Tibial nerve (tissue), 4 donors: ENCODE measurements at regions not wholly inside any gene's neighbourhood (a gene's known extent, or its start where the extent isn't known, plus 50 kb on each side); places are given as distances from the start of the nearest gene placed in this dataset.

Experiments used
- DNase-seq, 2 donors: peaks; one replicate each; pipeline ENCODE4 v3.0.0-alpha.2; 2019; ENCODE audit warnings: low spot score in 2 of 2
- H3K27ac ChIP-seq, 4 donors: fragments of 200-600 bp; sonication (generic) in 3 of 4; one replicate each; pipeline ENCODE4 v1.5.1; 2017 to 2019; ENCODE audit warnings: mild to moderate bottlenecking in 1 of 4
- H3K27me3 ChIP-seq, 2 donors: fragments of 200-600 bp; sonication (generic) in 1 of 2; one replicate each; pipeline versions ENCODE4 v1.5.1 to v1.6.0; 2017 to 2019
- H3K36me3 ChIP-seq, 3 donors: fragments of 200-600 bp; sonication (generic); one replicate each; pipeline ENCODE4 v1.5.1; 2018 to 2019
- H3K4me1 ChIP-seq, 4 donors: fragments of 200-600 bp; sonication (generic) in 3 of 4; one replicate each; pipeline ENCODE4 v1.5.1; 2017 to 2019
- H3K4me3 ChIP-seq, 4 donors: fragments of 200-600 bp; sonication (generic) in 3 of 4; one replicate each; pipeline ENCODE4 v1.5.1; 2017 to 2019; ENCODE audit warnings: mild to moderate bottlenecking in 1 of 4, moderate library complexity in 1 of 4
- H3K9me3 ChIP-seq, 4 donors: fragments of 200-600 bp; sonication (generic) in 3 of 4; one replicate each; pipeline ENCODE4 v1.5.1; 2017 to 2019
- CTCF ChIP-seq, 5 experiments: fragments of 200-600 bp in 3 of 5; fragments of 450-650 bp in 2 of 5; sonication (generic) in 3 of 5; IDR thresholded peaks; one replicate each; pipeline ENCODE4 v1.5.1; 2016 to 2019; ENCODE audit warnings: antibody characterized with exemption in 5 of 5, mild to moderate bottlenecking in 3 of 5, moderate library complexity in 2 of 5
- EP300 ChIP-seq, 2 donors: sonication (generic); formaldehyde crosslinking; IDR thresholded peaks; one replicate each; pipeline ENCODE4 v1.6.1; 2017; ENCODE audit warnings: antibody characterized with exemption in 2 of 2, mild to moderate bottlenecking in 1 of 2
- POLR2A ChIP-seq, 2 donors: fragments of 450-650 bp; IDR thresholded peaks; one replicate each; pipeline ENCODE4 v1.6.1; 2017; ENCODE audit warnings: antibody characterized with exemption in 2 of 2, mild to moderate bottlenecking in 2 of 2, moderate library complexity in 2 of 2
- WGBS, 2 donors: methylation state at CpG; one replicate each; pipeline ENCODE4 v1.1.5; 2018; 5-methylcytosine and 5-hydroxymethylcytosine counted together

DNA sequence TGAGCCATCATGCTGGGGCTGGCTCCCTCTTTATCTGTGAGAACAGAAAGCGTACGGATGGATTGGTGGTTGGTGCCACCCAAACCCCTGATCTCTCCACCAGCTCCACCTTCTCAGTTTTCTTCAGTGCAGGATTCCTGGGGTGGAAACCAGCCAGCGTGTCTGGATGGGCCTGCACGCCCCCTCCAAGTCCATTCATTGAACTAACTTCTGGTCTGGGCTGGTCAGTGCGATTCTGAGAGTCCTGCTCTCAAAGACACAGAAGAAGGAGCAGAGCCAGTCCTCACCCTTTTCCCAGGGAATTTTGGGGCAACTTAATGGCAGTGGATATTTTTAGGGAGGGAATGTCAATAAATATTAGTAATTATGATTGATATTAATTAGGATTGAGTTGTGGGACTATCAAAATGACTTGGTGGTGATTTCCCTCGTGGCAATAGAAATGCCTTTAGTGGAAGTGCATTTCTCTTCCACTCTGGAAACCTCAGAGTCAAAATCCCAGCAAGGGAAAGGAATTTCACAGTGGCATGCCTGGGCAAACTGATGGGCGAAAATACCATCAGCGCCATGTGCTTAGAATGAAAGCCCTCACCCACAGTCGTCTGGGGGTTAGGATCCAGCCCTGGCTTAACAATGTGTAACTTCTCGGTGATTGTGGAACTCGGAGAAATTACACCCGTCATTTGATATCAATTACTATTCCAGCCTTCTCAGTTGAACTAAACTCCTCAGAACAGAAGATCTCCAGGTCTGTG, 69.3 kb upstream of the EEPD1 start:
- H3K9me3 ChIP-seq, result no peaks in the 10 kb centered on the region
- no peak overlapping the region for H3K4me3 ChIP-seq
- H3K27ac ChIP-seq, result no peak overlapping the region
- 80 to 85% methylated on average over 12 of the region's 12 CpGs for WGBS, 2 donors
- no peak for DNase-seq
- H3K4me1 ChIP-seq, result peaks cover 0 to 6% (median 0%) of the 10 kb centered on the region in 4 donors
- TF ChIP-seq POLR2A (IDR thresholded peaks at IDR 0.05) (no peak), CTCF (IDR thresholded peaks at IDR 0.05) (no peak), EP300 (IDR thresholded peaks at IDR 0.05) (no peak)
- no peaks in the 10 kb centered on the region for H3K36me3 ChIP-seq
- no peaks in the 10 kb centered on the region for H3K27me3 ChIP-seq

- 81 to 82% methylated on average over 23 to 26 of the region's 26 CpGs for WGBS, 2 donors
- Histone ChIP-seq H3K36me3 (no peaks in the 10 kb centered on the region), H3K27ac (no peak overlapping the region), H3K4me1 (peaks cover 0 to 6% (median 0%) of the 10 kb centered on the region in 4 donors), H3K9me3 (no peaks in the 10 kb centered on the region), H3K4me3 (no peak overlapping the region), H3K27me3 (no peaks in the 10 kb centered on the region)
- no peak for DNase-seq
- TF ChIP-seq EP300 (IDR thresholded peaks at IDR 0.05) (no peak), CTCF (IDR thresholded peaks at IDR 0.05) (no peak), POLR2A (IDR thresholded peaks at IDR 0.05) (no peak)
Observed at GRCh38 chr7:36084485-36085091, 68.5 kb upstream of the EEPD1 start.

DNA sequence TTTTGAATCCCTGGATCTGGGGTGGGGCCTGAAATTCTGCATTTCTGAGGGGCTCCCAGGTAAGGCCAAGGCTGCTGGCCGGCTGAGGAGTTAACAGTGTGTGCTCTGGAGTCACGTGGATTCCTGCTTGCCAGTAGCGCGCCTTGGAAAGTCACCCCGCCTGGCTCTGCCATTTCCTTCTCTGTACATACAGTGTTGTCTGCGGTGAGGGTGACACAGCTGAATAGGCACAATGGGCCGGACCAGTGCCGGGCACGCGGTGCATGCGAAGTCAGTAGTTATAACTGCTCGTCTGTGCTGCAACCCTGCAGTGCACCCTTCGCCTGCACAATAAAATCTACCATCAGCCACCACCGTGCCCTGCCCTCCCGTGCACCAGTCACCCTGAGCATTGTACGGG, 68.0 kb upstream of the EEPD1 start:
- no peaks in the 10 kb centered on the region for H3K27me3 ChIP-seq
- no peaks in the 10 kb centered on the region for H3K9me3 ChIP-seq
- H3K4me3 ChIP-seq, result no peak overlapping the region
- H3K27ac ChIP-seq, result no peak overlapping the region
- no peaks in the 10 kb centered on the region for H3K36me3 ChIP-seq
- no peak for TF ChIP-seq POLR2A (IDR thresholded peaks at IDR 0.05)
- TF ChIP-seq EP300 (IDR thresholded peaks at IDR 0.05), result no peak
- no peak for TF ChIP-seq CTCF (IDR thresholded peaks at IDR 0.05)
- WGBS, 2 donors, result 89 to 91% methylated on average over 16 of the region's 16 CpGs
- no peak for DNase-seq
- peaks cover 0 to 6% (median 0%) of the 10 kb centered on the region in 4 donors for H3K4me1 ChIP-seq

GRCh38 chr7:36086571-36086970, 66.5 kb upstream of the EEPD1 start:
- H3K9me3 ChIP-seq, result no peaks in the 10 kb centered on the region
- H3K27ac ChIP-seq, result no peak overlapping the region
- DNase-seq, result no peak
- no peaks in the 10 kb centered on the region for H3K27me3 ChIP-seq
- no peak overlapping the region for H3K4me3 ChIP-seq
- TF ChIP-seq EP300 (IDR thresholded peaks at IDR 0.05) (no peak), CTCF (IDR thresholded peaks at IDR 0.05) (no peak), POLR2A (IDR thresholded peaks at IDR 0.05) (no peak)
- H3K36me3 ChIP-seq, result no peaks in the 10 kb centered on the region
- H3K4me1 ChIP-seq, result peaks cover 0 to 6% (median 0%) of the 10 kb centered on the region in 4 donors

DNA sequence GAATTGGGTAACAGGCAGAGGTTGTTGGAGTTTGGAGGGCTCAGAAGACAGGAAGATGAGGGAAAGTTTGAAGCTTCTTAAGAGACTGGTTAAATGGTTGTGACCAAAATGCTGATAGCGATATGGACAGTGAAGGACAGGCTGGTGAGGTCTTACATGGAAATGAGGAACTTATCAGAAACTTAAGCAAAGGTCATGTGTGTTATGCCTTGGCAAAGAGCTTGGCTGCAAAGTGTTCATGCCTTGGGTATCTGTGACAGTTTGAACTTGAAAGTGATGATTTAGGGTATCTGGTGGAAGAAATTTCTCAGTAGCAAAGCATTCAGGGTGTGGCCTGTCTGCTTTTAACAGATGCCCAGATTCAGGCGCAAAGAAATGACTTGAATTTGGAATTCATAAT, 64.5 kb upstream of the EEPD1 start:
- Histone ChIP-seq H3K4me1 (no peaks in the 10 kb centered on the region), H3K27me3 (no peaks in the 10 kb centered on the region), H3K9me3 (no peaks in the 10 kb centered on the region), H3K27ac (no peak overlapping the region), H3K36me3 (no peaks in the 10 kb centered on the region), H3K4me3 (no peak overlapping the region)
- WGBS, 2 donors, result 90 to 93% methylated on average over 2 of the region's 2 CpGs
- TF ChIP-seq CTCF (IDR thresholded peaks at IDR 0.05), result no peak
- no peak for TF ChIP-seq POLR2A (IDR thresholded peaks at IDR 0.05)
- no peak for DNase-seq
